Breast epithelium (tissue), 3 donors: ENCODE measurements at regions not wholly inside any gene's neighbourhood (a gene's known extent, or its start where the extent isn't known, plus 50 kb on each side); places are given as distances from the start of the nearest gene placed in this dataset.

Experiments used
- CTCF ChIP-seq, 3 donors: fragments of 450-650 bp; IDR thresholded peaks; one replicate each; pipeline ENCODE4 v1.5.1; 2016 to 2017; ENCODE audit warnings: antibody characterized with exemption in 3 of 3, mild to moderate bottlenecking in 3 of 3, moderate library complexity in 3 of 3
- POLR2A ChIP-seq: fragments of 450-650 bp; IDR thresholded peaks from one replicate; pipeline ENCODE4 v1.6.1; 2016; ENCODE audit warnings: antibody characterized with exemption, mild to moderate bottlenecking, moderate library complexity

DNA sequence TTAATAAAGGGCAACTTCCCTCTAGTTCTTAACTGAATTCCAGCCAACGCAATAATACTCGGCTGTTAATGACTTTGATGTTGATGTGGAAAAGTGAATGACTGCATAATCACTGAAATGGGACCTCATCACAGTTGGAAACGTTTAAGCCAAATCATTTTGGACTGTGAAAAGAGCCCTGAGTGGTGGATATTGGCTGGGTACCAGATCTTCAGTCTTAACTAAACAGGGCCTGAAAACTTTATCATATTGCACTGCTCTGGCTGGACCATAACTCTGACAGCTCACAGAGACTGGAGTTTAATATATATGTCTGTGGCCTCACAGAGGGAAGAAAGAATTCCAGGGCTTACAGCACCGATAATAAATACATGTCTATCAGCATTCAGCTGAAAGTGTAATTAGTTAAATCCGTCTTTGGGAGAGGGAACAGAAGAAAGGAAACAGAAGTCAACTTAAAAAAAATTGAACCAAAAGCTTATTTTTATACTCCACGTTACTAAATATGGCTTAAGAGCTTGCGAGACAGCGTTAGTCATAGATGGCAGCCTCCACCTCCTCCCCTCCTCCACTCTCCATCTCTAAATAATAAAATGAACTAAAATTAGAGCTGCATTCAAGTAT lies 222.3 kb upstream of the CDIN1 start:
- TF ChIP-seq CTCF (IDR thresholded peaks at IDR 0.05) (no peak), POLR2A (no peak)
